NK-92 (cell line): ENCODE measurements at regions not wholly inside any gene's neighbourhood (a gene's known extent, or its start where the extent isn't known, plus 50 kb on each side); places are given as distances from the start of the nearest gene placed in this dataset.
"Not testable (repeated sequence)": the region's sequence is repeated elsewhere in the genome, so short reads cannot be mapped to it uniquely, and the experiment has no call there.

Experiments
- DNase-seq: peaks from one replicate; lab custom pipeline; 2025; ENCODE audit not compliant: unreplicated experiment; lab: John Stamatoyannopoulos, UW

- DNase-seq: not testable (repeated sequence)
Observed at GRCh38 chr10:9402507-9403195, 1348.2 kb downstream of the GATA3 start.

GRCh38 chr10:9407201-9407600 lies 1352.7 kb downstream of the GATA3 start:
- DNase-seq: not testable (repeated sequence)

GRCh38 chr10:9416331-9416730 lies 1361.8 kb downstream of the GATA3 start:
- DNase-seq: no peak

GRCh38 chr10:9419757-9420156 lies 1365.3 kb downstream of the GATA3 start:
- no peak for DNase-seq

GRCh38 chr10:9427209-9427608 lies 1372.7 kb downstream of the GATA3 start:
- no peak for DNase-seq

DNA sequence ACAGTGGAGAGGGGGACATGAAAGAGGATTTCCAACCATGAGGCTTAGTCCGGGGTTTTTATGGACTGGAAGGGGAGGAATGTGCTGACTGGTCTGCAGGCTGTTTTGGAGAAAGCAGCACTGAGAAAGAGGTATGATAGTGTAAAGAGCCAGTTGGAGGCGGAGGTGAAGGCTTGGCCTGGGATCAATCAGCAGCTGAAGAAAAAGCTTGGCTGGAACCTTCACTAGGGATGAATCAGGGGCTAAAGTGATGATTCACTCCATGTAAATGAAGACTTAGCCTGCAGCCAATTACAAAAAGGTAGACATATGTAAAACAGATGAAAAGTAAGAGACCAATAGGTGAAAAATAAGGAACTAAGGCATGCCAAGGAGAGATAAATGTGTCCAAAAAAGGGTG lies 1382.6 kb downstream of the GATA3 start:
- DNase-seq: no peak

DNA sequence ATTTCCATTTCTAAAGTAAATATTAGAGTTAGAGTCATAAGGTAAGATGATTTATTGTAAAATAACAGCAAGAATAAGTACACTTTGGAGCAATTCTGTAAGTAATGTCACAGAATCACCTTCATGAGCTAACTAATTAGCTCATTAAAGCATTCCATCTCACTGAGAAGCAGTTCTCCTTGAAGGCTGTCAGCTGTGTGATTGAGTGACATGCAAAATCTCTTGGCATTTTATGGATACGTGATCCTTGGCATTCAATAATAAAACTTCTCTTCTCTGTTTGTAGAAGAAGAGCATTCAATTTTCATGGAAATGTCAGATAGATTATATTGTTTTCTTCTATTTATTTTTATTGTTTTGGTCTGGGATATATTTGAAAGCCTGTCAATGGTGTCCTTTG lies 1389.3 kb downstream of the GATA3 start:
- DNase-seq: no peak

GRCh38 chr10:9449530-9449929 lies 1395.0 kb downstream of the GATA3 start:
- DNase-seq: no peak

GRCh38 chr10:9450801-9451200 lies 1396.3 kb downstream of the GATA3 start:
- DNase-seq: no peak

- DNase-seq: no peak
Observed at GRCh38 chr10:9451211-9451773, 1396.8 kb downstream of the GATA3 start.

GRCh38 chr10:9452056-9452455 lies 1397.6 kb downstream of the GATA3 start:
- DNase-seq: no peak

- DNase-seq: not testable (repeated sequence)
Observed at GRCh38 chr10:9453871-9454270, 1399.4 kb downstream of the GATA3 start.

- no peak for DNase-seq
Observed at GRCh38 chr10:9469663-9470205, 1415.2 kb downstream of the GATA3 start.

- no peak for DNase-seq
Observed at GRCh38 chr10:9470581-9470980, 1416.1 kb downstream of the GATA3 start.

GRCh38 chr10:9501944-9502343 lies 1447.5 kb downstream of the GATA3 start:
- no peak for DNase-seq

DNA sequence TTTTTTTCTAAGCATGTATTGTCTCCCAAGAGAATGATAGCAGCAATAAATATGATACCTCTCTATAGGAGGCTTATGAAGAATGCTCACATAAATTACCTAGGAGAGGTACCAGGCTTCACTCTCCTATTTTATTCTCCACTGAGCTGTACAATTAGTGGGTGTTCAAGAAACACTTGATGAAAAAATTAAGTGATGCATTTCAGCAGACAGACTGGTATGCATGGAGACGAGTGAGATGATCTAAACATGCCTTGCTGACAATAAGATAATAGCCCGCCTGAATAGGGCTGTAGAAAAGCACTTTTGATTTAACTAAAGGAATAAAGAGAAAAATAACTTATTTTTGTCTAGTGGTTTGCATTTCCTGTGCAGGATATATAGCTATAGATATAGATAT lies 1449.7 kb downstream of the GATA3 start:
- no peak for DNase-seq

DNA sequence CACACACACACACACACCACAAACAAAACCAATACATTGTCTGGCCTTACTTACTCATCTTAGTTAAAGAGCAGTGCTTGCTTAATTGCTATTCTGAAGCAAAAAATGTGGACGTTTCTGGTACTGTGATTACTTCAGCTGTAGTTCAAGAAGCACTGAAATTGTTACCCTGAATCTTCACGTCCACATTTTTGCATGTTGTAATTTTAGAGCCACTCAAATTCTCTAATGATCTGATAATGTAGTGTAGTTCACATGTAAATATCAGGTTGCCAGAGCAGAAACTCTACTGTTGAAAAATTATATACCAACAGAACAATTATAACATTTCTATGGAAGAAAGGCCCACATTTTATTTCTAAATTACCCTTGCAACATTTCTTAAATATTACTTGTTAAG lies 1451.1 kb downstream of the GATA3 start:
- no peak for DNase-seq

DNA sequence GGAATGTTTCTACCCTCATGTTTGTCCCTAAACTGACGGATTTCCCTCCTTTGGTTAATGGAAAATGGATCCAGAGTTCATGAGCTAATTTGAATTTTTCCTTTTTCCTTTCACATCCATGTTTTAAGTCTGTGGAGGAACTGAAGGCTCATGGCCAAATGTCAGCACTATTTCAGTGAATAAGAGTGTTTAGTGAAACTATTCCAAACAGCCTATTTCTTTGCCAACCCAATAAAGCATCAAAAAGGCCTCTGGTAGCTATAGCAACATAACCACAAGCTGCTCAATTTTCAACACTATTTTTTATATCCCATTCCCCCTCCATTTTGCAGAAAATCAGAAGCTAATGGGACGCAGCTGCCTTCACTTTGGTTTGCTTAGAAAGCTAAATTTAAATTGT lies 1454.1 kb downstream of the GATA3 start:
- DNase-seq: no peak

DNA sequence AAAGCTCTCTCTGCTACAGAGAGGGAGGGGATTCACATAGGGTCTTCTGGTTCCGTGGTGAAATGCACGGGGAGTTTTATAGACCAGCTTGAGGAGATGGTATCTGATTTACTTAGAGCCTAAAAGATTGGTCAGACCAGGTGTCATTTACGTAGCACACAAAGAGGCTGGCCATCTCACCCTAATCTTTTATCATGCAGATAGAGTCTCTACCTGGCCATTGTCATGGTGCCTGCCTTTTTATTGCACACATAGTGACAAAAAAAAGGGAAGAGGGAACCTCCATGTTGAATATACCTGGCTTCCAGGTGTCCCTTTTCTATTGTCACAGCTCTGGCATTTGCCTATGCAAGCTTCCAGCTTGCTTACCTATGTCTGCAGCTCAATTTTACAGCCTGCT lies 1456.1 kb downstream of the GATA3 start:
- no peak for DNase-seq

GRCh38 chr10:9515922-9516321 lies 1461.4 kb downstream of the GATA3 start:
- DNase-seq: no peak

- no peak for DNase-seq
Observed at GRCh38 chr10:9535744-9536143, 1481.3 kb downstream of the GATA3 start.

GRCh38 chr10:9545073-9545472 lies 1472.6 kb upstream of the CELF2 start:
- DNase-seq: no peak
